GM23338 (cell line): ENCODE measurements at regions not wholly inside any gene's neighbourhood (a gene's known extent, or its start where the extent isn't known, plus 50 kb on each side); places are given as distances from the start of the nearest gene placed in this dataset.

Experiments
- CREB1 ChIP-seq: fragments of 250-450 bp; sonication (Bioruptor Pico); IDR thresholded peaks from 2 replicates; pipeline ENCODE4 v1.5.0; 2020; ENCODE audit warnings: low read depth, mild to moderate bottlenecking, moderate library complexity
- EZH2 ChIP-seq: fragments of 200-600 bp; sonication (generic); IDR thresholded peaks from one replicate; pipeline ENCODE4 v1.8.0; 2017; ENCODE audit warnings: antibody characterized with exemption, mild to moderate bottlenecking, low read depth; ENCODE audit not compliant: unreplicated experiment
- EZH2phosphoT487 ChIP-seq: fragments of 200-600 bp; sonication (generic); IDR thresholded peaks from one replicate; pipeline ENCODE4 v1.8.1; 2018; ENCODE audit warnings: antibody characterized with exemption; ENCODE audit not compliant: unreplicated experiment
- JUNB ChIP-seq: IDR thresholded peaks from one replicate; pipeline ENCODE4 v1.6.1; 2016; ENCODE audit warnings: antibody characterized with exemption; ENCODE audit not compliant: unreplicated experiment
- POLR2AphosphoS5 ChIP-seq: IDR thresholded peaks from 2 replicates; pipeline ENCODE4 v1.6.1; 2016; ENCODE audit warnings: antibody characterized with exemption, low read depth
- STAT1 ChIP-seq: IDR thresholded peaks from one replicate; pipeline ENCODE4 v1.6.1; 2016; ENCODE audit warnings: antibody characterized with exemption; ENCODE audit not compliant: unreplicated experiment
- ZNF114 ChIP-seq: fragments of 250-450 bp; sonication (Bioruptor Pico); IDR thresholded peaks from 2 replicates; pipeline ENCODE4 v1.5.0; 2020; ENCODE audit warnings: mild to moderate bottlenecking, moderate library complexity
- ZNF331 ChIP-seq: fragments of 250-450 bp; sonication (Bioruptor Pico); IDR thresholded peaks from 2 replicates; pipeline ENCODE4 v1.5.0; 2020; ENCODE audit warnings: low read depth, mild to moderate bottlenecking, moderate library complexity
- ZNF462 ChIP-seq: fragments of 250-450 bp; sonication (Bioruptor Pico); IDR thresholded peaks from 2 replicates; pipeline ENCODE4 v1.5.0; 2020; ENCODE audit warnings: mild to moderate bottlenecking, moderate library complexity
- TF ChIP-seq, protein P1 (sequence below), 2 experiments: fragments of 200-600 bp in 1 of 2; sonication (generic) in 1 of 2; conservative IDR thresholded peaks; 2 replicates each; pipeline versions ENCODE4 v1.5.1 to v1.6.1; 2016 to 2017; ENCODE audit warnings: antibody characterized with exemption in 2 of 2, low read depth in 2 of 2, mild to moderate bottlenecking in 2 of 2, moderate library complexity in 1 of 2

DNA sequence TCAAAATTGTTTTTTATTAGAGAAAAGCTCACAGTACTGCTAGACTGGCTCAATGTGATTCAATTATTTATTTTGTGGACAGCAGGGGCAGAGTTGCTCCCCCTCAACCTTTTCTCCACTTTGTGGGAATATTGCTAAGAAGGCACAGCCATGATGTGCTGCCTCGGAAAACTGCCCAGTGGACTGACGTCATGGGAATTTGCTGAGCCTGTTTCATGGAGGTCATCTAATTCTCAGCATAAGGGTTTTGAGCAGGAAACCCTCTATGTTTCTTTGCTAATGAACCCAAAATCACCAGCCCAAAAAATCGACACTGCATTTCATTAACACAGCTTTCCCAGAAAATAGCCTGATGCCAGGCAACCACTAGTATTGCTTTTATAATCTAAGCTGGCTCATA is 228.8 kb upstream of the FAM3C start (continued):
- TF ChIP-seq ZNF462 (no peak), ZNF331 (CRISPR knock-in tag) (no peak), EZH2phosphoT487 (no peak), CREB1 (CRISPR knock-in tag) (no peak), POLR2AphosphoS5 (no peak), EZH2 (no peak), JUNB (no peak), ZNF114 (no peak), STAT1 (no peak)
- TF ChIP-seq, protein P1, sequence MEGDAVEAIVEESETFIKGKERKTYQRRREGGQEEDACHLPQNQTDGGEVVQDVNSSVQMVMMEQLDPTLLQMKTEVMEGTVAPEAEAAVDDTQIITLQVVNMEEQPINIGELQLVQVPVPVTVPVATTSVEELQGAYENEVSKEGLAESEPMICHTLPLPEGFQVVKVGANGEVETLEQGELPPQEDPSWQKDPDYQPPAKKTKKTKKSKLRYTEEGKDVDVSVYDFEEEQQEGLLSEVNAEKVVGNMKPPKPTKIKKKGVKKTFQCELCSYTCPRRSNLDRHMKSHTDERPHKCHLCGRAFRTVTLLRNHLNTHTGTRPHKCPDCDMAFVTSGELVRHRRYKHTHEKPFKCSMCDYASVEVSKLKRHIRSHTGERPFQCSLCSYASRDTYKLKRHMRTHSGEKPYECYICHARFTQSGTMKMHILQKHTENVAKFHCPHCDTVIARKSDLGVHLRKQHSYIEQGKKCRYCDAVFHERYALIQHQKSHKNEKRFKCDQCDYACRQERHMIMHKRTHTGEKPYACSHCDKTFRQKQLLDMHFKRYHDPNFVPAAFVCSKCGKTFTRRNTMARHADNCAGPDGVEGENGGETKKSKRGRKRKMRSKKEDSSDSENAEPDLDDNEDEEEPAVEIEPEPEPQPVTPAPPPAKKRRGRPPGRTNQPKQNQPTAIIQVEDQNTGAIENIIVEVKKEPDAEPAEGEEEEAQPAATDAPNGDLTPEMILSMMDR (conservative IDR thresholded peaks at IDR 0.05; ENCODE audit: low read depth in 2 of 2) = no peak
